RCC 7860 (cell line): ENCODE measurements at regions not wholly inside any gene's neighbourhood (a gene's known extent, or its start where the extent isn't known, plus 50 kb on each side); places are given as distances from the start of the nearest gene placed in this dataset.
"Not testable (repeated sequence)": the region's sequence is repeated elsewhere in the genome, so short reads cannot be mapped to it uniquely, and the experiment has no call there.

Experiments used
- DNase-seq: peaks from one replicate; pipeline ENCODE4 v3.0.0-alpha.2; 2015; ENCODE audit warnings: low spot score
- FAIRE-seq: peaks from 2 replicates; lab custom pipeline; 2012; peaks lifted over from hg19 to GRCh38; lab: Jason Lieb, UNC

- DNase-seq = no peak
Observed at GRCh38 chr6:9140951-9141460, 705.7 kb upstream of the SLC35B3 start.

GRCh38 chr6:9140172-9140571, 704.8 kb upstream of the SLC35B3 start:
- no peak for DNase-seq
- no peak for FAIRE-seq

More at GRCh38 chr6:9140951-9141460, 705.7 kb upstream of the SLC35B3 start:
- FAIRE-seq = no peak

- no peak for FAIRE-seq
- DNase-seq = no peak
Observed at GRCh38 chr6:9139746-9140145, 704.4 kb upstream of the SLC35B3 start.

GRCh38 chr6:9138936-9139335, 703.6 kb upstream of the SLC35B3 start:
- FAIRE-seq = no peak
- no peak for DNase-seq

- no peak for FAIRE-seq
- no peak for DNase-seq
Observed at GRCh38 chr6:9136141-9136822, 700.9 kb upstream of the SLC35B3 start.

- DNase-seq (no peak), FAIRE-seq (no peak)
Observed at GRCh38 chr6:9131616-9132015, 696.3 kb upstream of the SLC35B3 start.

GRCh38 chr6:9131201-9131600, 695.9 kb upstream of the SLC35B3 start:
- FAIRE-seq = no peak
- DNase-seq = no peak

GRCh38 chr6:9128970-9129369, 693.6 kb upstream of the SLC35B3 start:
- FAIRE-seq = no peak
- DNase-seq = no peak

- FAIRE-seq (no peak), DNase-seq (peak; percentile 70)
Observed at GRCh38 chr6:9126878-9127560, 691.7 kb upstream of the SLC35B3 start.

GRCh38 chr6:9126034-9126433, 690.7 kb upstream of the SLC35B3 start:
- not testable (repeated sequence) for DNase-seq, FAIRE-seq

- FAIRE-seq = no peak
- no peak for DNase-seq
Observed at GRCh38 chr6:9121549-9121948, 686.2 kb upstream of the SLC35B3 start.

GRCh38 chr6:9116026-9116425, 680.7 kb upstream of the SLC35B3 start:
- no peak for DNase-seq
- no peak for FAIRE-seq

- FAIRE-seq (no peak), DNase-seq (no peak)
Observed at GRCh38 chr6:9112544-9112943, 677.2 kb upstream of the SLC35B3 start.

GRCh38 chr6:9103876-9104521, 668.7 kb upstream of the SLC35B3 start:
- DNase-seq (no peak), FAIRE-seq (no peak)

GRCh38 chr6:9101920-9102319, 666.6 kb upstream of the SLC35B3 start:
- DNase-seq = no peak
- FAIRE-seq = no peak

GRCh38 chr6:9100869-9101580, 665.7 kb upstream of the SLC35B3 start:
- DNase-seq = no peak
- no peak for FAIRE-seq

- FAIRE-seq = no peak
- DNase-seq = no peak
Observed at GRCh38 chr6:9095729-9096128, 660.4 kb upstream of the SLC35B3 start.

GRCh38 chr6:9095137-9095536, 659.8 kb upstream of the SLC35B3 start:
- FAIRE-seq (no peak), DNase-seq (no peak)

- FAIRE-seq (no peak), DNase-seq (no peak)
Observed at GRCh38 chr6:9089724-9090123, 654.4 kb upstream of the SLC35B3 start.

GRCh38 chr6:9087470-9087869, 652.1 kb upstream of the SLC35B3 start:
- DNase-seq (no peak), FAIRE-seq (no peak)

GRCh38 chr6:9086331-9086730, 651.0 kb upstream of the SLC35B3 start:
- DNase-seq (no peak), FAIRE-seq (no peak)
